ENCODE measurements at regions not wholly inside any gene's neighbourhood (a gene's known extent, or its start where the extent isn't known, plus 50 kb on each side); places are given as distances from the start of the nearest gene placed in this dataset.

DNA sequence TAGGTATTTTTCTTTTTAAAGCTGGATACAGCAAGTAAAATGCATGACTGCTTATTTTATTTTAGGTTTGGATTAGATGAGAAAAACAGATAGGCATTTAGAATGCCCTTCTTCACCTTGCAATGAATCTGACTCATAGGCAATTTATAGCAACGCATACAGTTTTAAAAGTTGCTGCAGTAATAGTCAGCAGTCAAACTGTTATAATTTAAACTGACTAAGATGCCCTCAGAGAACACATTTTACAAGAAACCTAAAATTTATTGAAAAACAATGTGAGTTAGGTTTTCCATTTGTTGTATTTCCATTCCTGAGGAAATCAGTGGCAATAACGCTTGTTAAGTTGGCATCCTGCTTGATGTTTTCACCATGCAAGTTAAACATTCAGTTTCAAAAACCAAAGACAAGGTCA, 1128.2 kb upstream of the PCDH9 start:
- TF ChIP-seq POLR2A (IDR thresholded peaks at IDR 0.05; ENCODE audit: low read depth, low read length), result no peak
- no peak for TF ChIP-seq POLR2AphosphoS5 (IDR thresholded peaks at IDR 0.05; ENCODE audit: low read depth, low read length)
- TF ChIP-seq TAF1 (IDR thresholded peaks at IDR 0.05; ENCODE audit: low read depth, low read length), result no peak
- TF ChIP-seq SPI1 (IDR thresholded peaks at IDR 0.05; ENCODE audit: low read depth, low read length), result no peak
